Uterus (tissue), 2 donors: ENCODE measurements at regions not wholly inside any gene's neighbourhood (a gene's known extent, or its start where the extent isn't known, plus 50 kb on each side); places are given as distances from the start of the nearest gene placed in this dataset.

Experiments
- CTCF ChIP-seq, 4 experiments: fragments of 200-600 bp in 2 of 4; fragments of 450-650 bp in 2 of 4; sonication (generic) in 2 of 4; IDR thresholded peaks; one replicate each; pipeline ENCODE4 v1.5.1; 2016 to 2019; ENCODE audit warnings: antibody characterized with exemption in 4 of 4, mild to moderate bottlenecking in 2 of 4, moderate library complexity in 1 of 4
- POLR2A ChIP-seq, 2 donors: fragments of 450-650 bp; IDR thresholded peaks; one replicate each; pipeline ENCODE4 v1.6.1; 2016; ENCODE audit warnings: antibody characterized with exemption in 2 of 2, mild to moderate bottlenecking in 1 of 2, moderate library complexity in 1 of 2

DNA sequence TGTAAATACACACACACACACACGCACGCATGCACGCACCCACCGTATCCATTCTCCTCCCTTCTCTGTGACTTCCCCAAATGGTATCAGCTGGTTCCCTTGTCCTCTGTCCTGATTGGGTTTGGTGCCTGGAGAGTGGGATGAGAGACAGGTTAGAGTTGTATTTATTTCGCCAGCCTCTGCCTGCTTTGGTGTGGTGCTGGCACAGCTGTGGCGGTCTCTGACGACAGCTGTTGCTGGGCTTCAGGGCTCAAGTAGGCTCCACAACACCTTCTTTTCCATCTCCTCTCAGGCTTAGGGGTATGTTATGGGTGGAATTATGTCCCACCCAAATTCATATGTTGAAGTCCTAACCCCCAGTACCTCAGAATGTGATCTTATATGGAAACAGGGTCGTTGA lies 94.9 kb upstream of the ITGA6 start:
- TF ChIP-seq CTCF (IDR thresholded peaks at IDR 0.05) (no peak), POLR2A (IDR thresholded peaks at IDR 0.05) (no peak)
